ENCODE measurements at regions not wholly inside any gene's neighbourhood (a gene's known extent, or its start where the extent isn't known, plus 50 kb on each side); places are given as distances from the start of the nearest gene placed in this dataset.

GRCh38 chr16:85459529-85460251, 153.4 kb upstream of the GSE1 start:
- peaks cover 69 to 72% of the 10 kb centered on the region in 2 donors for H3K4me1 ChIP-seq (replicated peaks in 1 of 2)
- H3K4me3 ChIP-seq = no peak overlapping the region
- ATAC-seq (replicated peaks in 6 of 8) = no peak
- 67 to 100% (median 93%) methylated on average over 1 to 6 of the region's 12 CpGs; no CpG with 5 or more reads in 5 of the 10 experiments for WGBS, 10 experiments
- in situ Hi-C loops (cut with MboI; ENCODE audit: low pct_unique_long_range_greater_than_20kb in 2 of 9, low sequenced_read_pairs in 9 of 9, unreplicated experiment in 9 of 9) = no loop called here
- H3K27ac ChIP-seq = peak overlapping the region; percentile 86 to 89

GRCh38 chr16:85460252-85461021, 152.7 kb upstream of the GSE1 start:
- Histone ChIP-seq H3K27ac (peak overlapping the region; percentile 86 to 89), H3K4me1 (replicated peaks in 1 of 2) (peaks cover 67 to 71% of the 10 kb centered on the region in 2 donors), H3K4me3 (no peak overlapping the region)
- peak in 4 of 8 experiments; percentile 5 to 28 (median 18) for ATAC-seq (replicated peaks in 6 of 8)
- 15 to 80% (median 29%) methylated on average over 2 to 9 of the region's 24 CpGs; no CpG with 5 or more reads in 6 of the 10 experiments for WGBS, 10 experiments
- in situ Hi-C loops (cut with MboI; ENCODE audit: low pct_unique_long_range_greater_than_20kb in 2 of 9, low sequenced_read_pairs in 9 of 9, unreplicated experiment in 9 of 9) = no loop called here

- ATAC-seq (replicated peaks in 6 of 8) = peak in 5 of 8 experiments; percentile 4 to 25 (median 12)
- H3K27ac ChIP-seq = peak overlapping the region; percentile 86 to 89
- WGBS, 10 experiments = 40 to 67% (median 60%) methylated on average over 1 to 3 of the region's 14 CpGs; no CpG with 5 or more reads in 7 of the 10 experiments
- H3K4me1 ChIP-seq (replicated peaks in 1 of 2) = peaks cover 65 to 69% of the 10 kb centered on the region in 2 donors
- in situ Hi-C loops (cut with MboI; ENCODE audit: low pct_unique_long_range_greater_than_20kb in 2 of 9, low sequenced_read_pairs in 9 of 9, unreplicated experiment in 9 of 9) = no loop called here
- H3K4me3 ChIP-seq = peak overlapping the region in 2 of 5 donors; percentile 30 to 41
Measured at GRCh38 chr16:85461022-85461813, 151.9 kb upstream of the GSE1 start.

GRCh38 chr16:85461814-85462713, 151.1 kb upstream of the GSE1 start:
- H3K4me1 ChIP-seq (replicated peaks in 1 of 2) = peaks cover 58 to 61% of the 10 kb centered on the region in 2 donors
- peak overlapping the region; percentile 86 to 89 for H3K27ac ChIP-seq

GRCh38 chr16:85462714-85463611, 150.2 kb upstream of the GSE1 start:
- in situ Hi-C loops (cut with MboI; ENCODE audit: low pct_unique_long_range_greater_than_20kb in 2 of 9, low sequenced_read_pairs in 9 of 9, unreplicated experiment in 9 of 9) = no loop called here
- WGBS, 10 experiments = 8 to 100% (median 10%) methylated on average over 2 of the region's 80 CpGs; no CpG with 5 or more reads in 7 of the 10 experiments
- Histone ChIP-seq H3K4me3 (peak overlapping the region; percentile 25 to 41 (median 26)), H3K4me1 (replicated peaks in 1 of 2) (peaks cover 55 to 58% of the 10 kb centered on the region in 2 donors), H3K27ac (peak overlapping the region; percentile 86 to 89)
- ATAC-seq (replicated peaks in 6 of 8) = peak in 6 of 8 experiments; percentile 3 to 32 (median 17)

More at GRCh38 chr16:85461814-85462713, 151.1 kb upstream of the GSE1 start:
- in situ Hi-C loops (cut with MboI; ENCODE audit: low pct_unique_long_range_greater_than_20kb in 2 of 9, low sequenced_read_pairs in 9 of 9, unreplicated experiment in 9 of 9) = no loop called here
- peak overlapping the region; percentile 11 to 41 (median 26) for H3K4me3 ChIP-seq
- 0% methylated on average over 1 to 5 of the region's 35 CpGs; no CpG with 5 or more reads in 6 of the 10 experiments for WGBS, 10 experiments
- ATAC-seq (replicated peaks in 6 of 8) = peak; percentile 49 to 84 (median 75)

- no peak for ATAC-seq (replicated peaks in 6 of 8)
- Histone ChIP-seq H3K4me3 (peak overlapping the region in 3 of 5 donors; percentile 26 to 41 (median 30)), H3K27ac (peak overlapping the region; percentile 86 to 89), H3K4me1 (replicated peaks in 1 of 2) (peaks cover 55 to 58% of the 10 kb centered on the region in 2 donors)
- 89 to 95% (median 94%) methylated on average over 3 to 9 of the region's 26 CpGs; no CpG with 5 or more reads in 6 of the 10 experiments for WGBS, 10 experiments
- in situ Hi-C loops (cut with MboI; ENCODE audit: low pct_unique_long_range_greater_than_20kb in 2 of 9, low sequenced_read_pairs in 9 of 9, unreplicated experiment in 9 of 9) = no loop called here
Measured at GRCh38 chr16:85463672-85464382, 149.3 kb upstream of the GSE1 start.

- peaks cover 54 to 57% of the 10 kb centered on the region in 2 donors for H3K4me1 ChIP-seq (replicated peaks in 1 of 2)
- 92 to 100% (median 100%) methylated on average over 1 to 8 of the region's 30 CpGs; no CpG with 5 or more reads in 6 of the 10 experiments for WGBS, 10 experiments
- peak overlapping the region in 1 of 2 donors; percentile 9 for H3K27ac ChIP-seq
- in situ Hi-C loops (cut with MboI; ENCODE audit: low pct_unique_long_range_greater_than_20kb in 2 of 9, low sequenced_read_pairs in 9 of 9, unreplicated experiment in 9 of 9) = no loop called here
- H3K4me3 ChIP-seq = no peak overlapping the region
- no peak for ATAC-seq (replicated peaks in 6 of 8)
Measured at GRCh38 chr16:85464383-85465305, 148.5 kb upstream of the GSE1 start.

GRCh38 chr16:85465328-85466303, 147.5 kb upstream of the GSE1 start:
- ATAC-seq (replicated peaks in 6 of 8) = peak in 3 of 8 experiments; percentile 3 to 43 (median 42)

GRCh38 chr16:85466304-85466700, 146.8 kb upstream of the GSE1 start:
- peak in 1 of 8 experiments; percentile 0 for ATAC-seq (replicated peaks in 6 of 8)
- in situ Hi-C loops (cut with MboI; ENCODE audit: low pct_unique_long_range_greater_than_20kb in 2 of 9, low sequenced_read_pairs in 9 of 9, unreplicated experiment in 9 of 9) = no loop called here
- H3K4me3 ChIP-seq = no peak overlapping the region
- WGBS, 10 experiments = 74 to 100% (median 92%) methylated on average over 1 to 6 of the region's 10 CpGs; no CpG with 5 or more reads in 1 of the 10 experiments
- no peak overlapping the region for H3K27ac ChIP-seq
- H3K4me1 ChIP-seq (replicated peaks in 1 of 2) = peaks cover 40 to 41% of the 10 kb centered on the region in 2 donors

More at GRCh38 chr16:85465328-85466303, 147.5 kb upstream of the GSE1 start:
- peaks cover 47% of the 10 kb centered on the region in 2 donors for H3K4me1 ChIP-seq (replicated peaks in 1 of 2)
- WGBS, 10 experiments = 20 to 100% (median 60%) methylated on average over 1 to 6 of the region's 12 CpGs; no CpG with 5 or more reads in 3 of the 10 experiments
- in situ Hi-C loops (cut with MboI; ENCODE audit: low pct_unique_long_range_greater_than_20kb in 2 of 9, low sequenced_read_pairs in 9 of 9, unreplicated experiment in 9 of 9) = no loop called here
- no peak overlapping the region for H3K4me3 ChIP-seq
- H3K27ac ChIP-seq = no peak overlapping the region

All from motor neuron (in vitro differentiated cells).